SH-SY5Y (cell line): ENCODE measurements at regions not wholly inside any gene's neighbourhood (a gene's known extent, or its start where the extent isn't known, plus 50 kb on each side); places are given as distances from the start of the nearest gene placed in this dataset.

Experiments used
- GATA2 ChIP-seq: IDR thresholded peaks from 2 replicates; pipeline ENCODE4 v1.6.1; 2011; ENCODE audit warnings: mild to moderate bottlenecking, low read depth, low read length
- GATA3 ChIP-seq: IDR thresholded peaks from 2 replicates; pipeline ENCODE4 v1.6.1; 2011; ENCODE audit warnings: low read depth, mild to moderate bottlenecking, low read length, moderate library complexity

- TF ChIP-seq GATA3 = no peak
- no peak for TF ChIP-seq GATA2
Measured at GRCh38 chr10:14466257-14466656, 135.5 kb upstream of the FRMD4A start.
